Brain pericyte (primary cell): ENCODE measurements at regions not wholly inside any gene's neighbourhood (a gene's known extent, or its start where the extent isn't known, plus 50 kb on each side); places are given as distances from the start of the nearest gene placed in this dataset.

Source experiments
- DNase-seq: peaks from one replicate; pipeline ENCODE4 v3.0.0-alpha.2; 2012; ENCODE audit warnings: low read depth, low spot score

DNA sequence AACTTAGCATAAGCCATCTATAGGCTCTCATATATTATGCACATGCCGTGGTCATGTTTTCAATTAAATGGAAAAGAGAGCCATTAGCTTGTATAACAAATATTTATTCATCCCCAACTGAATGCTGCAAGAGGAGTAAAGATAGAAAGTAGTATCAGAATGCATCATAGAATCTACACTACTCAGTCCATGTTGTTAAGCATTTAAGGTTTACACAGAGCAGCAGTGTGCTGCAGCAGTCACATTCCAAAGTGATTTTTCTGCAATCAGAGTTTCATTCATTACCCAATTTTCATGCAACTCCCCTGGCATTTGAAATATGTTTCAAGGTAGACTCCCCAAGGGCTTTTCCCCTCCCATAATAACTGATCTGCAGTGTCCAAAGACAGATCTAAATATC, 82.2 kb upstream of the LMO3 start:
- no peak for DNase-seq

DNA sequence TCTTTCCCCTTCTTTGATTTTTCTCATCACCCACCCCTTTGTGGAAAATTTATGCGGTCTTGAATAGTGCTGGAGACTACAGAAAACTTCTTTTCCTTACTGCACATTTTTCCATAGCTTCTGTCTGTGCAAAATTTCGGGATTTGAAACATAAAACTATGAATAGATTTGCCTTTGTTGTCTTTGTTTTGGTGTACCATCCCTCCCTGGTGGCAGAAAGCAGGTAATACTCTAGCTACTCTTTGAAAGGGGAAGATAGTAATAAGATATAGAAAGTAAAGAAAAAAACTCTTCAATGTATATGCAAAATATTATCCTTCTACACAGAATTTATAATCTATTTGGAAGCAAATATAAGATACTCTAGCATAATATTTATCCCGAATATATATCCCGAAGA, 79.1 kb upstream of the LMO3 start:
- DNase-seq, result no peak

- DNase-seq, result no peak
Observed at GRCh38 chr12:16681196-16681595, 75.2 kb upstream of the LMO3 start.

- DNase-seq, result no peak
Observed at GRCh38 chr12:16675438-16675837, 69.5 kb upstream of the LMO3 start.

DNA sequence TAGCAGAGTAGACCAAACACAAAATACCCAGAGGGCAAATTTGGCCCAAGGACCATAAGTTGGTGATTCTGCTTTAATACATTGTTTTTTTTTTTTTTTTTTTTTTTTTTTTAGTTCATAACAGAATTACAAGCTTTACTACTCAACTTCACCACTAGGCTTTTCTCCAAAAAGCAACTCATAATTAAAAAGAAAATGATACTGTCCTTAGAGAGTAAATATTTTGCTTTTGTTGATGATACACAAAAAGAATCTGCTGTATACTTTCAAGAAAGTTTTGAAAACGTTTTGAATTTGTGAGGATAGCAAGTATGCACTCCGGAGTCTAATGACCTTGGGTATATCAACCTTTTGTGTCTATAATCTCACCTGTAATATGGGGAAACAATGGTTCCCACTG, 68.9 kb upstream of the LMO3 start:
- no peak for DNase-seq

- no peak for DNase-seq
Observed at GRCh38 chr12:16670456-16671050, 64.6 kb upstream of the LMO3 start.

DNA sequence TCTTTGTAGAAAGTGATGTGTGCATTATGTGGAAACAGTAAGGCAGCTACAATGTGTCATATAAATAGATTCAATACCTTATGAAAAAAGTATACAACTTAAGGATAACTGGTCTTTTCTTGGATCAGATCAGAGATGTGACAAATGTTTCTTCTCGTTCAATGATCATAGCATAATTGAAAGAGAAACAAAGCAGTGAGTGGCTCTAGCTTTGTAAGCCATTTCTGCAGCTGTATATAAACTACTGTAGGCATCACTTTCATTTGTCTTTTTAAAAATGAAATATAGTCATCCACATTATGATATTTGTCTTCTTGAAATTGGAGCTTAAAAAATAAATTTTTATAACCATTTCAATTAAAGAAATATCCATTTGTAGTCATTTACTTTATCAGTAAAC, 63.8 kb upstream of the LMO3 start:
- DNase-seq, result no peak

DNA sequence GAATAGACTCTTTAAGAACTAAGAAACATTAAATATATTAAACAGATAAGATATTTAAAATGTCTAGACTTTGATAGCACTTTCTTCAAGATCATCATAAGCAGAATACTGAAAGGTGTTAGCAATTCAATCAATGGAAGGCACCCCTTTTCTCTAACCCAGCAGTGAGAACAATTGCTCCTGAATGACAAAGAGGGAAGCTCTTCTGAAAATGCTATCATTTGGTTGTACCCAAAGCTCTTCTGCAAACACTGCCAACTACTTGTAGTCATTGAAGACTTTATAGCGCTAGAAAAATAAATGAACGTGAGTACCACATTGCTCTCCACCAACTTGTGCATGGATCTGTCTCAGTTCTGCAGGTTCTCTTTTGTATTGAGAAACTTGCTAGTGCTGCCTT, 62.2 kb upstream of the LMO3 start:
- no peak for DNase-seq

GRCh38 chr12:16658699-16659098, 52.7 kb upstream of the LMO3 start:
- no peak for DNase-seq
